ENCODE measurements at regions not wholly inside any gene's neighbourhood (a gene's known extent, or its start where the extent isn't known, plus 50 kb on each side); places are given as distances from the start of the nearest gene placed in this dataset.

GRCh38 chr20:60658681-60659080, 593.4 kb upstream of the CDH4 start:
- TF ChIP-seq PATZ1 (tag by site-specific recombination; IDR thresholded peaks at IDR 0.05) (no peak), CTCF (tag by site-specific recombination; IDR thresholded peaks at IDR 0.05) (no peak), ZNF18 (tag by site-specific recombination; IDR thresholded peaks at IDR 0.05) (no peak), TCF7L2 (IDR thresholded peaks at IDR 0.05; ENCODE audit: borderline replicate concordance, low read depth, low read length) (no peak), ZNF184 (tag by site-specific recombination; IDR thresholded peaks at IDR 0.05) (no peak), PRDM6 (tag by site-specific recombination; IDR thresholded peaks at IDR 0.05) (no peak), ZBTB26 (tag by site-specific recombination; optimal IDR thresholded peaks at IDR 0.05) (no peak), ZNF350 (tag by site-specific recombination; IDR thresholded peaks at IDR 0.05) (no peak), GLI4 (tag by site-specific recombination; IDR thresholded peaks at IDR 0.05) (no peak)

All from HEK293 (cell line).